Cardiac muscle cell (in vitro differentiated cells and primary cell): ENCODE measurements at regions not wholly inside any gene's neighbourhood (a gene's known extent, or its start where the extent isn't known, plus 50 kb on each side); places are given as distances from the start of the nearest gene placed in this dataset.

Experiments
- DNase-seq, 2 donors: peaks; one replicate each; pipeline versions ENCODE4 v3.0.0 to v3.0.0-alpha.2; 2010 to 2017; ENCODE audit warnings: low read depth in 1 of 2, low spot score in 1 of 2
- H3K27ac ChIP-seq: fragments of 200-600 bp; sonication (generic); 2 replicates; pipeline ENCODE4 v1.5.1; 2016
- H3K27me3 ChIP-seq: fragments of 200-600 bp; sonication (generic); 2 replicates; pipeline ENCODE4 v1.6.0; 2016; ENCODE audit warnings: control low read depth
- H3K36me3 ChIP-seq: fragments of 200-600 bp; sonication (generic); 2 replicates; pipeline ENCODE4 v1.5.1; 2016; ENCODE audit warnings: control low read depth
- H3K4me1 ChIP-seq: fragments of 200-600 bp; sonication (generic); 2 replicates; pipeline ENCODE4 v1.8.1; 2017; ENCODE audit warnings: low read depth, mild to moderate bottlenecking, mixed run types
- H3K4me3 ChIP-seq: fragments of 200-600 bp; sonication (generic); 2 replicates; pipeline ENCODE4 v1.5.1; 2016; ENCODE audit warnings: mild to moderate bottlenecking
- H3K9me3 ChIP-seq: fragments of 200-600 bp; sonication (generic); 2 replicates; pipeline ENCODE4 v1.5.1; 2017; ENCODE audit warnings: low read depth, mild to moderate bottlenecking, control low read depth
- CTCF ChIP-seq: IDR thresholded peaks from 2 replicates; pipeline ENCODE4 v1.5.1; 2012; ENCODE audit warnings: low read depth, mild to moderate bottlenecking, low read length

- no peaks in the 10 kb centered on the region for H3K9me3 ChIP-seq
- no peak overlapping the region for H3K4me3 ChIP-seq
- no peak overlapping the region for H3K27ac ChIP-seq
- no peaks in the 10 kb centered on the region for H3K4me1 ChIP-seq
- no peaks in the 10 kb centered on the region for H3K36me3 ChIP-seq
- no peak for DNase-seq
- no peaks in the 10 kb centered on the region for H3K27me3 ChIP-seq
- no peak for TF ChIP-seq CTCF
Measured at GRCh38 chr17:77722366-77722765, 236.1 kb upstream of the TNRC6C start.

GRCh38 chr17:77723071-77723908 is 235.2 kb upstream of the TNRC6C start:
- H3K4me1 ChIP-seq = no peaks in the 10 kb centered on the region
- no peak overlapping the region for H3K4me3 ChIP-seq
- no peaks in the 10 kb centered on the region for H3K36me3 ChIP-seq
- DNase-seq = no peak
- TF ChIP-seq CTCF = no peak
- H3K27me3 ChIP-seq = no peaks in the 10 kb centered on the region
- no peaks in the 10 kb centered on the region for H3K9me3 ChIP-seq
- no peak overlapping the region for H3K27ac ChIP-seq

- no peak overlapping the region for H3K27ac ChIP-seq
- no peaks in the 10 kb centered on the region for H3K27me3 ChIP-seq
- no peak for TF ChIP-seq CTCF
- no peaks in the 10 kb centered on the region for H3K9me3 ChIP-seq
- H3K4me1 ChIP-seq = no peaks in the 10 kb centered on the region
- DNase-seq = no peak
- H3K36me3 ChIP-seq = no peaks in the 10 kb centered on the region
- H3K4me3 ChIP-seq = no peak overlapping the region
Measured at GRCh38 chr17:77723909-77724875, 234.3 kb upstream of the TNRC6C start.

GRCh38 chr17:77724876-77725615 is 233.5 kb upstream of the TNRC6C start:
- H3K4me1 ChIP-seq = no peaks in the 10 kb centered on the region
- no peak for TF ChIP-seq CTCF

GRCh38 chr17:77725846-77726245 is 232.7 kb upstream of the TNRC6C start:
- Histone ChIP-seq H3K27ac (no peak overlapping the region), H3K4me3 (no peak overlapping the region), H3K27me3 (no peaks in the 10 kb centered on the region), H3K36me3 (no peaks in the 10 kb centered on the region), H3K4me1 (no peaks in the 10 kb centered on the region), H3K9me3 (no peaks in the 10 kb centered on the region)
- DNase-seq = no peak
- TF ChIP-seq CTCF = no peak

More at GRCh38 chr17:77724876-77725615, 233.5 kb upstream of the TNRC6C start:
- Histone ChIP-seq H3K4me3 (no peak overlapping the region), H3K36me3 (no peaks in the 10 kb centered on the region), H3K9me3 (no peaks in the 10 kb centered on the region), H3K27me3 (no peaks in the 10 kb centered on the region), H3K27ac (no peak overlapping the region)
- DNase-seq = no peak
